Activated CD4-positive, alpha-beta T cell treated with anti-CD3 and anti-CD28 coated beads for 36 hours (primary cell): ENCODE measurements at regions not wholly inside any gene's neighbourhood (a gene's known extent, or its start where the extent isn't known, plus 50 kb on each side); places are given as distances from the start of the nearest gene placed in this dataset.

ENCODE experiments used
- ATAC-seq: fragments of 200-7000 bp; cut with Tn5 transposase; one replicate; pipeline ENCODE4 v1.10.0; 2021; ENCODE audit warnings: mild to moderate bottlenecking, moderate library complexity
- CTCF ChIA-PET: fragments of 350-600 bp; sonication (Branson Sonifier 250); formaldehyde crosslinking; loops from one replicate; lab custom pipeline; 2021; ENCODE audit warnings: antibody characterized with exemption; lab: Charles Lee
- POLR2A ChIA-PET: fragments of 350-600 bp; sonication (Branson Sonifier 250); formaldehyde crosslinking; loops from one replicate; lab custom pipeline; 2021; ENCODE audit warnings: antibody characterized with exemption, inconsistent platforms; lab: Charles Lee
- DNase-seq: peaks from one replicate; pipeline ENCODE4 v3.0.0-alpha.2; 2020
- H3K27ac Mint-ChIP-seq: one replicate; pipeline ENCODE4 v1.8.0; 2021; ENCODE audit warnings: mixed read lengths
- H3K27me3 Mint-ChIP-seq: one replicate; pipeline ENCODE4 v1.8.0; 2021; ENCODE audit warnings: mixed read lengths
- H3K36me3 Mint-ChIP-seq: one replicate; pipeline ENCODE4 v1.8.0; 2021; ENCODE audit warnings: low read depth, mixed read lengths
- H3K4me1 Mint-ChIP-seq: one replicate; pipeline ENCODE4 v1.8.0; 2021; ENCODE audit warnings: mixed read lengths
- H3K4me3 Mint-ChIP-seq: one replicate; pipeline ENCODE4 v1.8.0; 2021; ENCODE audit warnings: mild to moderate bottlenecking, moderate library complexity, mixed read lengths
- H3K9me3 Mint-ChIP-seq: one replicate; pipeline ENCODE4 v1.8.0; 2021; ENCODE audit warnings: low read depth, mixed read lengths
- intact Hi-C, 2 experiments: fragments of 100-400 bp; cut with DNase I in 1 of 2; cut with micrococcal nuclease in 1 of 2; formaldehyde crosslinking; loops; one replicate each; pipeline versions ENCODE4 v1.14.2 to v1.15.1; 2022 to 2024; cut with DNase I, micrococcal nuclease

- CTCF ChIA-PET: no interaction called here
- Mint-ChIP-seq H3K36me3 (no peaks in the 10 kb centered on the region), H3K27ac (no peak overlapping the region), H3K9me3 (no peaks in the 10 kb centered on the region), H3K27me3 (no peaks in the 10 kb centered on the region), H3K4me3 (no peak overlapping the region), H3K4me1 (peaks cover 31% of the 10 kb centered on the region)
- POLR2A ChIA-PET: no interaction called here
- DNase-seq (no peak), ATAC-seq (no peak)
- intact Hi-C loops: no loop called here
Measured at GRCh38 chr22:19574247-19574646, 50.0 kb upstream of the CLDN5 start.

GRCh38 chr22:19576460-19577421 lies 52.5 kb upstream of the CLDN5 start:
- ChIA-PET POLR2A (no interaction called here), CTCF (interaction anchor here (0.6 kb wide), 2 partner anchors 53 to 317 kb away, joined by 3 to 4 read pairs; no protein-coding TSS in a partner anchor)
- intact Hi-C loops: loop anchor here in 1 of 2 experiments (1.0 to 2.0 kb wide), 5 partner anchors 22 to 398 kb away; partner anchors contain the start of genes CDC45, SLC25A1 and UFD1
- ATAC-seq (peak; percentile 88), DNase-seq (peak; percentile 86)
- no peaks in the 10 kb centered on the region for H3K36me3 Mint-ChIP-seq
- peak overlapping the region; percentile 22 for H3K4me3 Mint-ChIP-seq
- H3K4me1 Mint-ChIP-seq: peaks cover 45% of the 10 kb centered on the region
- no peaks in the 10 kb centered on the region for H3K9me3 Mint-ChIP-seq
- no peaks in the 10 kb centered on the region for H3K27me3 Mint-ChIP-seq
- H3K27ac Mint-ChIP-seq: peak overlapping the region; percentile 91

DNA sequence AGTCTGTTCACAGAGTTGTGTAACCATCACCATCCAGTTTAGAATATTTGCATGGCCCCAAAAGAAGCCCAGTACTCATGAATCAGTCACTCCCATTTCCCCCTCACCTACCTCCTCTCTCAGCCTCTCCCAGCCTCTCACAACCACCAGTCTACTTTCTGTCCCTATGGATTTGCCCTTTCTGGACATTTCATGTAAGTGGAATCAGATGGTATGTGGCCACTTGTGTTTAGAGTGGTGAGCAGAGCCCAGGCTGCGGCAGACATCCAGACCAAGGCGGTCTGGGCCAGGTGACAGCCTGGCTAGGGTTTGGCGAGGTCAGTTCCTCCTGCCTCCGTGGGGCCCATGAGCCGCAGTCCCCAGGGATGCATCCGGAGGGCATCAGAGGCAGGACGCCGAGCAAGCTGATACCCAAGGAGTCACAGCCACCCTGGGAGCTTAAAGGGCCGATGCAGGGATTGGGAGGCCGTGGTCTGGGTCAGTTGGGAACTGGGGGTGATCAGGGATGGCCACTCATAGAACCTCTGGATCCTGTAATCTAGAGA lies 53.3 kb upstream of the CLDN5 start:
- no peaks in the 10 kb centered on the region for H3K27me3 Mint-ChIP-seq
- no peak for DNase-seq
- no peaks in the 10 kb centered on the region for H3K9me3 Mint-ChIP-seq
- H3K36me3 Mint-ChIP-seq: no peaks in the 10 kb centered on the region
- ChIA-PET CTCF (interaction anchor here (0.7 kb wide), 1 partner anchor 547 kb away, joined by 3 read pairs; no protein-coding TSS in a partner anchor), POLR2A (no interaction called here)
- peaks cover 45% of the 10 kb centered on the region for H3K4me1 Mint-ChIP-seq
- H3K27ac Mint-ChIP-seq: peak overlapping the region; percentile 91
- peak overlapping the region; percentile 22 for H3K4me3 Mint-ChIP-seq
- no peak for ATAC-seq
- intact Hi-C loops: loop anchor here in 1 of 2 experiments (1.0 to 2.0 kb wide), 5 partner anchors 21 to 399 kb away; partner anchors contain the start of genes CDC45, SLC25A1 and UFD1

DNA sequence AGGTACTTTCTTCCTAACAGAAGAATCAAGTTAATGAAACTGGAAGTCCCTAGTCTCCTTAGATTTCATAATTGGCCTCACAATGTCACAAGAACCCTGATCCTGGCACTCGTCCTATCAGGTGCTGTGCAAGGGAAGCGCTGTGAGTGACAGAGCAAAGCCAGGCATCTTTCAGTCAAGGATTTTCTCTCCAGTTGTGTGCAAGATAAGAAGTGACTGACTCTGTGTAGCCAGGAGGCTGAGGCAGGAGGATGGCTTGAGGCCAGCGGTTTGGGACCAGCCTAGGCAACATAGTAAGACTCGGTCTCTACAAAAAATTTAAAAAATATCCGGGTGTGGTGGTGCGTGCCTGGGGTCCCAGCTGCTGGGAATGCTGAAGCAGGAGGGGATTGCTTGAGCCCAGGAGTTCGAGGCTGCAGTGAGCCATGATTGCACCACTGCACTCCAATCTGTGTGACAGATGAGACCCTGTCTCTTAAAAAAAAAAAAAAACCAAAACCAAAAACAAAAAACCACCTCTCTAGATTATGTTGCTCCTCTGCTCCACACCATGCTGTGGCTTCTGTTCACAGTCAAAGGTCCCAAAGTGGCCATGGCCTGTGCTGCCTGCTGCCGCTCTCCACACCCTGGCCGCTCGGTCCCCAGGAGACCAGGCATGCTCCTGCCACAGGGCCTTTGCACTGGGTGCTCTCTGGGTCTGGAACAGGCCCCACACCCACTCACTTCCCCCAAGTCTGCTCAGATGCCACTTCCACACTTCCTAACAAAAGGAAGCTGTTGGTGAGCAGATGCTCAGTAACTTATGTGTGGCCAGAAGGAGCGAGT lies 54.2 kb upstream of the CLDN5 start:
- ChIA-PET CTCF (interaction anchor here (0.7 to 1.2 kb wide), 2 partner anchors 21 to 548 kb away, joined by 3 read pairs; no protein-coding TSS in a partner anchor), POLR2A (no interaction called here)
- Mint-ChIP-seq H3K36me3 (no peaks in the 10 kb centered on the region), H3K4me3 (no peak overlapping the region), H3K4me1 (peaks cover 45% of the 10 kb centered on the region), H3K27me3 (no peaks in the 10 kb centered on the region), H3K27ac (peak overlapping the region; percentile 91), H3K9me3 (no peaks in the 10 kb centered on the region)
- ATAC-seq (no peak), DNase-seq (no peak)
- intact Hi-C loops: no loop called here

- no peaks in the 10 kb centered on the region for H3K27me3 Mint-ChIP-seq
- H3K9me3 Mint-ChIP-seq: no peaks in the 10 kb centered on the region
- ChIA-PET POLR2A (no interaction called here), CTCF (interaction anchor here (0.7 to 1.3 kb wide), 6 partner anchors 12 to 1999 kb away, joined by 3 read pairs; no protein-coding TSS in a partner anchor)
- peaks cover 45% of the 10 kb centered on the region for H3K4me1 Mint-ChIP-seq
- H3K4me3 Mint-ChIP-seq: peak overlapping the region; percentile 30
- intact Hi-C loops: no loop called here
- ATAC-seq (no peak), DNase-seq (peak; percentile 24)
- peak overlapping the region; percentile 82 for H3K27ac Mint-ChIP-seq
- H3K36me3 Mint-ChIP-seq: no peaks in the 10 kb centered on the region
Measured at GRCh38 chr22:19579115-19579811, 55.1 kb upstream of the CLDN5 start.

DNA sequence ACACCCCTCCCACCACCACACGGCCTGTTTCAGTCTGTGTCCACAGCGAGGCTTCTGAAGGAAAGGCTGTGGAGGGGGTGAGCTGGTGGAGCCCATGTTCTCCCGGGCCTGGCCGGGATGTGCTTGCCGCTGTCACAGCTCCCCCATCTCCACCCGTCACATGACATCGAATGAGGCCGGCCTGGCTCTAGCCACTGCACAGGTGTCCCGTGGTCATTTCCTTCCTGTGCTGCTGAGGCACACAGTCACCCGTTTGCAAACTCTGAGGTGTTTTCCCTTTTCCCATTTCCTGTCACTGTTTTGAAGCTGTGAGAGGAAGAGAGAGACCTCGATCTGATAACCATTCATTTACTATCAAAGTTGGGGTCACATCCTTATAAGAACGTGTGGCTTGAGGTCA lies 55.7 kb upstream of the CLDN5 start:
- peak; percentile 63 for DNase-seq
- peak overlapping the region; percentile 21 for H3K4me3 Mint-ChIP-seq
- ATAC-seq: peak; percentile 31
- H3K36me3 Mint-ChIP-seq: no peaks in the 10 kb centered on the region
- intact Hi-C loops: no loop called here
- H3K4me1 Mint-ChIP-seq: peaks cover 45% of the 10 kb centered on the region
- no peaks in the 10 kb centered on the region for H3K27me3 Mint-ChIP-seq
- CTCF ChIA-PET: interaction anchor here (0.7 to 1.3 kb wide), 6 partner anchors 12 to 1998 kb away, joined by 3 read pairs; no protein-coding TSS in a partner anchor
- H3K27ac Mint-ChIP-seq: peak overlapping the region; percentile 82
- POLR2A ChIA-PET: no interaction called here
- H3K9me3 Mint-ChIP-seq: no peaks in the 10 kb centered on the region

DNA sequence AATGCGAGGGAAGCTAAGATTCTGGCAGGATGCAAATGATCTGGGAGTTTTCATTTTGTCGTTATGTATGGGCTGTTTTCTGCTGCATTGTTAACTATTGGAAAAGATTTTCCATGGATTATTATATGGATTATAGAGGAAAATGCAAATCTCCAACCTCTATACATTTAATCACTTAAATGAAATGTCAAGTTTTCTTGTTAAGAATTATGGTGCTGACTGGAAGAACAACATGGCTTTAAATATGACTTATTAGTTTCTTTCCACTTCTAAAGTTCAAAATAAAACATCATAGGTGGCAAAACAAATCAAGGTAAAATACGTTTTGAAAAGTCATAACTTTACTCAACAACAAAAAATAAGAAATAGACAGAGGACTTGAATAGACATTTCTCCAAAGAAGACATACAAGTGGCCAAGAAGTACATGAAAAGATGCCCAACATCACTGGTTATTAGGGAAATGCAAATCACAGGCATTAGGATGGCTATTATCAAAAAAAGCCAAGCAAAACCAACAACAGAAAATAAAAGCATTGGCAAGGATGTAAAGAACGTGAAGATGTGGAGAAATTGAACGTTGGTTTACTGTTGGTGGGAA lies 56.2 kb upstream of the CLDN5 start:
- CTCF ChIA-PET: interaction anchor here (0.8 to 1.3 kb wide), 3 partner anchors 17 to 150 kb away, joined by 3 read pairs; no protein-coding TSS in a partner anchor
- POLR2A ChIA-PET: no interaction called here
- intact Hi-C loops: no loop called here
- Mint-ChIP-seq H3K4me1 (peaks cover 45% of the 10 kb centered on the region), H3K4me3 (peak overlapping the region; percentile 21), H3K9me3 (no peaks in the 10 kb centered on the region), H3K36me3 (no peaks in the 10 kb centered on the region), H3K27ac (peak overlapping the region; percentile 82), H3K27me3 (no peaks in the 10 kb centered on the region)
- no peak for DNase-seq
- ATAC-seq: no peak

- H3K27ac Mint-ChIP-seq: no peak overlapping the region
Measured at GRCh38 chr22:19582033-19582693, 58.0 kb upstream of the CLDN5 start.

GRCh38 chr22:19586922-19587684 lies 62.9 kb upstream of the CLDN5 start:
- no peak for DNase-seq

More at GRCh38 chr22:19582033-19582693, 58.0 kb upstream of the CLDN5 start:
- ChIA-PET CTCF (no interaction called here), POLR2A (no interaction called here)
- H3K27me3 Mint-ChIP-seq: no peaks in the 10 kb centered on the region
- H3K4me1 Mint-ChIP-seq: peaks cover 34% of the 10 kb centered on the region
- no peaks in the 10 kb centered on the region for H3K36me3 Mint-ChIP-seq
- intact Hi-C loops: no loop called here
- no peak for ATAC-seq
- H3K4me3 Mint-ChIP-seq: no peak overlapping the region
- DNase-seq: no peak
- H3K9me3 Mint-ChIP-seq: no peaks in the 10 kb centered on the region

More at GRCh38 chr22:19586922-19587684, 62.9 kb upstream of the CLDN5 start:
- no peak for ATAC-seq
- Mint-ChIP-seq H3K36me3 (no peaks in the 10 kb centered on the region), H3K27me3 (no peaks in the 10 kb centered on the region), H3K9me3 (no peaks in the 10 kb centered on the region), H3K4me3 (no peak overlapping the region), H3K27ac (no peak overlapping the region), H3K4me1 (no peaks in the 10 kb centered on the region)
- intact Hi-C loops: no loop called here
- POLR2A ChIA-PET: no interaction called here
- CTCF ChIA-PET: no interaction called here
